Esophagus muscularis mucosa (tissue), 4 donors: ENCODE measurements at regions not wholly inside any gene's neighbourhood (a gene's known extent, or its start where the extent isn't known, plus 50 kb on each side); places are given as distances from the start of the nearest gene placed in this dataset.
"Not testable (repeated sequence)": the region's sequence is repeated elsewhere in the genome, so short reads cannot be mapped to it uniquely, and the experiment has no call there.

ENCODE experiments used
- DNase-seq: peaks from one replicate; pipeline ENCODE4 v3.0.0-alpha.2; 2017; ENCODE audit errors: extremely low spot score
- H3K27ac ChIP-seq, 4 donors: fragments of 200-600 bp; sonication (generic); replicated peaks in 1 of 4; 1 replicate in 3 of 4; 2 replicates in 1 of 4; pipeline ENCODE4 v1.5.1; 2016 to 2019; ENCODE audit warnings: mild to moderate bottlenecking in 1 of 4
- H3K27me3 ChIP-seq, 4 donors: fragments of 200-600 bp; sonication (generic); one replicate each; pipeline versions ENCODE4 v1.5.1 to v1.6.0; 2016 to 2019
- H3K36me3 ChIP-seq, 4 donors: fragments of 200-600 bp; sonication (generic); one replicate each; pipeline ENCODE4 v1.5.1; 2016 to 2019
- H3K4me1 ChIP-seq, 4 donors: fragments of 200-600 bp; sonication (generic); one replicate each; pipeline ENCODE4 v1.5.1; 2016 to 2019
- H3K4me3 ChIP-seq, 4 donors: fragments of 200-600 bp; sonication (generic); 1 replicate in 2 of 4; 2 replicates in 2 of 4; pipeline ENCODE4 v1.5.1; 2016 to 2019; ENCODE audit warnings: mild to moderate bottlenecking in 4 of 4, moderate library complexity in 1 of 4
- H3K9me3 ChIP-seq, 4 donors: fragments of 200-600 bp; sonication (generic); 1 replicate in 3 of 4; 2 replicates in 1 of 4; pipeline ENCODE4 v1.5.1; 2016 to 2019
- EP300 ChIP-seq: sonication (generic); formaldehyde crosslinking; IDR thresholded peaks from one replicate; pipeline ENCODE4 v1.6.1; 2017; ENCODE audit warnings: antibody characterized with exemption
- POLR2A ChIP-seq: fragments of 450-650 bp; IDR thresholded peaks from one replicate; pipeline ENCODE4 v1.6.1; 2017; ENCODE audit warnings: antibody characterized with exemption, moderate library complexity, mild to moderate bottlenecking, low read depth
- POLR2AphosphoS5 ChIP-seq, 2 donors: sonication (generic); formaldehyde crosslinking; IDR thresholded peaks; one replicate each; pipeline ENCODE4 v1.6.1; 2017; ENCODE audit warnings: antibody characterized with exemption in 2 of 2
- WGBS: methylation state at CpG from one replicate; pipeline ENCODE4 v1.1.5; 2018; 5-methylcytosine and 5-hydroxymethylcytosine counted together
- intact Hi-C: fragments of 100-400 bp; cut with DNase I; formaldehyde crosslinking; loops from one replicate; pipeline ENCODE4 v1.15.1; 2023
- TF ChIP-seq, protein P1 (sequence below), 3 experiments: fragments of 200-600 bp in 2 of 3; fragments of 450-650 bp in 1 of 3; sonication (generic) in 2 of 3; IDR thresholded peaks; one replicate each; pipeline ENCODE4 v1.5.1; 2017 to 2019; ENCODE audit warnings: antibody characterized with exemption in 3 of 3, mild to moderate bottlenecking in 2 of 3, moderate library complexity in 1 of 3

DNA sequence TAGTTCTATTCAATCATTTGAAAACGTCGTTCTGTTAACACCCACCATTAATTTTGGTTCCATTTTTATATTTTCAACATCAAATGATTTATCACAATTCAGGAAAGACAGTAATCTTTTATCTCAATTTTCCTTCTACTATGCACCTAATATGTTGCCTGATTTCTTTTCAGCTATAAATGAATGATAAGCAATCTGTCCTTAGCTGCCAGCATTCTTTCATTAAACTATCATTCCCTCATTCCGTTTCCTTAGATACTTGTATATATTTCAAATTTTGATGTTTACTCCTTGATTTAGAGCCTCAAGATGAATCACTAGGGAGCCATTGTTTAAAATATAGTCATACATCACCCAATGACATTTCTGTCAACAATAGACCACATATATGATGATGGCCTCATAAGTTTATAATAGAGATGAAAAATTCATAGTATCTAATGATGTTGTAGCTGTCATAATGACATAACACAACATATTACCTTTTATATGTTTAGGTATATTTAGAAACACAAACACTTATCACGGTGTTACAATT is 661.7 kb downstream of the IPMK start:
- no peak for DNase-seq
- Histone ChIP-seq H3K4me1 (no peaks in the 10 kb centered on the region), H3K4me3 (no peak overlapping the region), H3K36me3 (no peaks in the 10 kb centered on the region), H3K9me3 (no peaks in the 10 kb centered on the region), H3K27me3 (no peaks in the 10 kb centered on the region), H3K27ac (no peak overlapping the region)
- intact Hi-C loops, result no loop called here
- 58% methylated on average over 4 of the region's 4 CpGs for WGBS
- no peak for TF ChIP-seq EP300
- TF ChIP-seq, protein P1, sequence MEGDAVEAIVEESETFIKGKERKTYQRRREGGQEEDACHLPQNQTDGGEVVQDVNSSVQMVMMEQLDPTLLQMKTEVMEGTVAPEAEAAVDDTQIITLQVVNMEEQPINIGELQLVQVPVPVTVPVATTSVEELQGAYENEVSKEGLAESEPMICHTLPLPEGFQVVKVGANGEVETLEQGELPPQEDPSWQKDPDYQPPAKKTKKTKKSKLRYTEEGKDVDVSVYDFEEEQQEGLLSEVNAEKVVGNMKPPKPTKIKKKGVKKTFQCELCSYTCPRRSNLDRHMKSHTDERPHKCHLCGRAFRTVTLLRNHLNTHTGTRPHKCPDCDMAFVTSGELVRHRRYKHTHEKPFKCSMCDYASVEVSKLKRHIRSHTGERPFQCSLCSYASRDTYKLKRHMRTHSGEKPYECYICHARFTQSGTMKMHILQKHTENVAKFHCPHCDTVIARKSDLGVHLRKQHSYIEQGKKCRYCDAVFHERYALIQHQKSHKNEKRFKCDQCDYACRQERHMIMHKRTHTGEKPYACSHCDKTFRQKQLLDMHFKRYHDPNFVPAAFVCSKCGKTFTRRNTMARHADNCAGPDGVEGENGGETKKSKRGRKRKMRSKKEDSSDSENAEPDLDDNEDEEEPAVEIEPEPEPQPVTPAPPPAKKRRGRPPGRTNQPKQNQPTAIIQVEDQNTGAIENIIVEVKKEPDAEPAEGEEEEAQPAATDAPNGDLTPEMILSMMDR (IDR thresholded peaks at IDR 0.05), result no peak

DNA sequence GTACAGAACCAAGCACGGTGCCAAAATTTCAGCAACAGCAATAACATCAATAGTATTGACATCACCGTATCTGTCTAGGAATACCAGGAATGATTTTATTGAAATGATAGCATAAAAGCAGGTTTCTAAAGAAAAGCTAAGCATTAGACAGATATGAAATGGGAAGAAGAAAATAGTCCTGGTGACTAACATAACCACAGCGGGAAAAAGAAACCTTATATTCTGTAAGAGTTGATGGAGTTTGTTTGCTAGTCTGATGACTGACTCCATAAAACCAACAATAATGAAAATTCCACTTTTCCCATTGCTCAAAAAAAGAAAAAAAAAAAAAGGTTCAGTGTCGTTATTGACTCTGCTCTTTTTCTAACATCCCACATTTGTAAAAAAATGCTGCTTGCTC is 668.3 kb downstream of the IPMK start:
- intact Hi-C loops, result no loop called here
- Histone ChIP-seq H3K36me3 (no peaks in the 10 kb centered on the region), H3K9me3 (no peaks in the 10 kb centered on the region), H3K27me3 (no peaks in the 10 kb centered on the region), H3K27ac (no peak overlapping the region), H3K4me1 (no peaks in the 10 kb centered on the region), H3K4me3 (no peak overlapping the region)
- WGBS, result 77% methylated on average over 4 of the region's 4 CpGs
- TF ChIP-seq EP300 (no peak), POLR2A (no peak), POLR2AphosphoS5 (IDR thresholded peaks at IDR 0.05) (no peak)
- TF ChIP-seq, protein P1 (IDR thresholded peaks at IDR 0.05), result no peak
- no peak for DNase-seq

DNA sequence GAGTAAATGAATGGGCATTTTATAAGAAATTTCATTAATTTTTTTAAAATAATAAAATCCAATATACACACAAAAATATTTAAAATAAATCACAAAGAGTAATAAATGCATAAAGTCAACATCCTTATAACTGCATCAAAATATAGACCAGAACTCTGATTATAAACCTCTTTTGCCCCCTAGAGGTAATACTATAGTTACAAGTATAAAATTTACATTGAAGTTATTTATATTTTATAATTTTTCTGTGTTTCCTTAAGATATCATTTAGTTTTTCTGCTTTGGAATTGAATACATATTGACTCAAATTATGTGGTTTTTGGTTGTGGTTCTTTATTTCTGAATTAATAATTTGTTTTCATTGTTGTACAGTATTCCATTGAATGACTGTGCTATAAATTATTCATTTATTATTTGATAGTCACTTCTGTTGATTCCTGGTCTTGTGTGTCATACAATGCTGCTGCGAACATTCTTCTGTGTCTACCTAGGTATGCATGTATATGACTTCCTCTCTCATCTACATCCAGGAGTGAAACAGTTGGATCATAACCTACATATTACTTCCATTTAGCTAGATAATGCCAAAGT is 673.6 kb downstream of the IPMK start:
- Histone ChIP-seq H3K9me3 (no peaks in the 10 kb centered on the region), H3K4me1 (no peaks in the 10 kb centered on the region), H3K27ac (no peak overlapping the region), H3K27me3 (no peaks in the 10 kb centered on the region), H3K4me3 (no peak overlapping the region), H3K36me3 (no peaks in the 10 kb centered on the region)
- 92% methylated on average over 1 of the region's 1 CpG for WGBS
- TF ChIP-seq POLR2A, result no peak
- no peak for TF ChIP-seq EP300
- TF ChIP-seq POLR2AphosphoS5 (IDR thresholded peaks at IDR 0.05), result no peak
- TF ChIP-seq, protein P1 (IDR thresholded peaks at IDR 0.05), result no peak
- intact Hi-C loops, result no loop called here
- DNase-seq, result no peak

DNA sequence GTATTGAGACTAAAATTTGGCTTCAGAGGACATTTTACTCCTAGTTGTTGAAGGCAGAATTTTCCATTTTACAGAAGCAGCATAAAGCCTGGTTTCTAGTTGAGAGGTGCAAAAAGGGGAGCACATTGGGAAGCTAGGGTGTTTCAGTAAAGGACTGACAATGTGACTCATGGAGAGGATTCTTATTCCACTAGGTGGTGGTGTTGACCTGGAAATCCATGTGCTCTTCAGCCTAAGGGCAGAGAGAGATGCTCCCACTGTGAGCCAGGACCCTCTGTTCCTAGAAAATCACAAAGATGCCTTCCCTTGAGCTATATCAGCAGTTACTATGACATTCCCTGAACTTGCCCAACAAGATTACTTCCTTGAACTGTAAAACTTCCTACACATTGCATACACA is 687.8 kb downstream of the IPMK start:
- no peaks in the 10 kb centered on the region for H3K4me1 ChIP-seq
- H3K9me3 ChIP-seq, result no peaks in the 10 kb centered on the region
- no peak for DNase-seq
- no peak for TF ChIP-seq POLR2AphosphoS5 (IDR thresholded peaks at IDR 0.05)
- TF ChIP-seq, protein P1 (IDR thresholded peaks at IDR 0.05), result no peak
- no peak for TF ChIP-seq POLR2A
- no peak for TF ChIP-seq EP300
- H3K27me3 ChIP-seq, result peaks cover 0 to 2% (median 0%) of the 10 kb centered on the region in 4 donors
- no peaks in the 10 kb centered on the region for H3K36me3 ChIP-seq
- intact Hi-C loops, result no loop called here
- no peak overlapping the region for H3K4me3 ChIP-seq
- no peak overlapping the region for H3K27ac ChIP-seq

DNA sequence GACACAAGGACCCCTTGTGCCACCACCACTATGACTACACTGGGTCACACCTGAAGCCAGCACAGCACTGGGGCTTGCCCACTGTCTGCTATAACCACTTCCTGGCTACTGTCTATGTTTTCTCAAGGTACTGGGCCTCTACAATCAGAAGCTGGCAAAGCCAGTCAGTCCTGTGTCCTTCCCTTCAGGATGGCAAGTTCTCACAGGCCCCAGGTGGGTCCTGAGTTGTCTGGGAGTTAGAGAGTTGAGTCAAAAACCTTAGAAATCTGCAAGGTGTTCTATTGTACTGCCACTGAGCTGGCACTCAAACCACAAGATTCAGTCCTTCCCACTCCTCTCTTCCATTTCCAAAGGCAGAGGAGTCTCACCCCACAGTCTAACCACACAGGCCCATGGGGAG is 705.5 kb downstream of the IPMK start:
- intact Hi-C loops, result no loop called here
- H3K36me3 ChIP-seq, result no peaks in the 10 kb centered on the region
- H3K4me3 ChIP-seq, result no peak overlapping the region
- no peak for DNase-seq
- TF ChIP-seq POLR2AphosphoS5 (IDR thresholded peaks at IDR 0.05), result no peak
- no peak for TF ChIP-seq EP300
- TF ChIP-seq POLR2A, result no peak
- TF ChIP-seq, protein P1 (IDR thresholded peaks at IDR 0.05), result no peak
- no peak overlapping the region for H3K27ac ChIP-seq
- peaks cover 0 to 6% (median 0%) of the 10 kb centered on the region in 4 donors for H3K9me3 ChIP-seq
- no peaks in the 10 kb centered on the region for H3K27me3 ChIP-seq
- no peaks in the 10 kb centered on the region for H3K4me1 ChIP-seq

DNA sequence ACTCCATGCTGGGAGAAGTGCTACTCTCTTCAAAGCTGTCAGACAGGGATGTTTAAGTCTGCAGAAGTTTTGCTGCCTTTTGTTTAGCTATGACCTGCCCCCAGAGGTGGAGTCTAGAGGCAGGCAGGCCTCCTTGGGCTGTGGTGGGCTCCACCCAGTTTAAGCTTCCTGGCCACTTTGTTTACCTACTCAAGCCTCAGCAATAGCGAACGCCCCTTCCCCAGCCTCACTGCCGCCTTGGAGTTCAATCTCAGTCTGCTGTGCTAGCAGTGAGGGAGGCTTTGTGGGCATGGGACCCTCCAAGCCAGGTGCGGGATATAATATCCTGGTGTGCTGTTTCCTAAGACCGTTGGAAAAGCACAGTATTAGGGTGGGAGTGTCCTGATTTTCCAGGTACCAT is 715.9 kb downstream of the IPMK start:
- H3K4me1 ChIP-seq, H3K4me3 ChIP-seq, H3K36me3 ChIP-seq, H3K9me3 ChIP-seq, H3K27me3 ChIP-seq, DNase-seq, intact Hi-C loops, H3K27ac ChIP-seq: not testable (repeated sequence)
- 80% methylated on average over 5 of the region's 5 CpGs for WGBS
